T-cell (primary cell): ENCODE measurements at regions not wholly inside any gene's neighbourhood (a gene's known extent, or its start where the extent isn't known, plus 50 kb on each side); places are given as distances from the start of the nearest gene placed in this dataset.

Experiments used
- ATAC-seq, 4 experiments: fragments of 200-7000 bp in 3 of 4; fragments of 150-1000 bp in 1 of 4; cut with Tn5 transposase; replicated peaks in 1 of 4; 1 replicate in 3 of 4; 2 replicates in 1 of 4; pipeline ENCODE4 v1.10.0; 2021; ENCODE audit warnings: moderate library complexity in 3 of 4, mild to moderate bottlenecking in 2 of 4, moderate number of reproducible peaks in 1 of 4
- CTCF ChIA-PET, 2 donors: fragments of 300-600 bp; sonication (Branson Sonifier 250); formaldehyde crosslinking; loops; one replicate each; lab custom pipeline; 2022; ENCODE audit warnings: antibody characterized with exemption in 2 of 2; lab: Charles Lee
- POLR2A ChIA-PET, 2 donors: fragments of 300-600 bp; sonication (Branson Sonifier 250); formaldehyde crosslinking; loops; one replicate each; lab custom pipeline; 2022; ENCODE audit warnings: antibody characterized with exemption in 2 of 2; lab: Charles Lee
- DNase-seq, 35 experiments: peaks; one replicate each; pipeline versions ENCODE4 v3.0.0 to v3.0.0-alpha.2; 2013 to 2023
- H3K27ac ChIP-seq: one replicate; pipeline ENCODE4 v1.5.1; 2013; ENCODE audit warnings: low read length
- H3K27me3 ChIP-seq, 2 experiments: replicated peaks in 1 of 2; 1 replicate in 1 of 2; 2 replicates in 1 of 2; pipeline versions ENCODE4 v1.6.1 to v1.7.0; 2013; ENCODE audit warnings: low read length in 1 of 2, mixed read lengths in 1 of 2; ENCODE audit not compliant: control insufficient read depth in 2 of 2, insufficient read depth in 2 of 2; ENCODE audit errors: extremely low read depth in 1 of 2
- H3K36me3 ChIP-seq, 2 donors: 1 replicate in 1 of 2; 2 replicates in 1 of 2; pipeline versions ENCODE4 v1.6.1 to v1.7.0; 2013; ENCODE audit warnings: low read length in 1 of 2; ENCODE audit not compliant: control insufficient read depth in 2 of 2, insufficient read depth in 1 of 2; ENCODE audit errors: extremely low read depth in 1 of 2
- H3K4me1 ChIP-seq, 2 experiments: 1 replicate in 1 of 2; 2 replicates in 1 of 2; pipeline versions ENCODE4 v1.6.1 to v1.7.0; 2013; ENCODE audit warnings: low read length in 2 of 2, mixed read lengths in 1 of 2; ENCODE audit not compliant: insufficient read depth in 2 of 2, control insufficient read depth in 1 of 2; ENCODE audit errors: extremely low read depth in 1 of 2
- H3K4me3 ChIP-seq, 2 donors: 1 replicate in 1 of 2; 2 replicates in 1 of 2; pipeline versions ENCODE4 v1.5.1 to v1.7.0; 2013; ENCODE audit warnings: mild to moderate bottlenecking in 2 of 2, low read length in 1 of 2, moderate library complexity in 1 of 2; ENCODE audit not compliant: control insufficient read depth in 1 of 2; ENCODE audit errors: extremely low read depth in 1 of 2
- H3K9me3 ChIP-seq: 2 replicates; pipeline ENCODE4 v1.7.0; 2013
- H3K27ac Mint-ChIP-seq, 2 donors: one replicate each; pipeline ENCODE4 v1.8.0; 2020 to 2021; ENCODE audit warnings: mild to moderate bottlenecking in 2 of 2, mixed read lengths in 2 of 2
- H3K27me3 Mint-ChIP-seq, 2 donors: one replicate each; pipeline ENCODE4 v1.8.0; 2021 to 2022; ENCODE audit warnings: mixed read lengths in 2 of 2
- H3K36me3 Mint-ChIP-seq: one replicate; pipeline ENCODE4 v1.8.0; 2021; ENCODE audit warnings: mixed read lengths
- H3K4me1 Mint-ChIP-seq, 3 donors: one replicate each; pipeline ENCODE4 v1.8.0; 2020 to 2022; ENCODE audit warnings: mixed read lengths in 3 of 3, mild to moderate bottlenecking in 1 of 3
- H3K4me3 Mint-ChIP-seq, 3 donors: one replicate each; pipeline ENCODE4 v1.8.0; 2020 to 2022; ENCODE audit warnings: mild to moderate bottlenecking in 3 of 3, mixed read lengths in 3 of 3, moderate library complexity in 3 of 3
- H3K9me3 Mint-ChIP-seq, 3 donors: one replicate each; pipeline ENCODE4 v1.8.0; 2020 to 2022; ENCODE audit warnings: mixed read lengths in 3 of 3
- WGBS: methylation state at CpG from one replicate; pipeline ENCODE4 v1.1.5; 2013; ENCODE audit warnings: missing lambda C conversion rate; ENCODE audit not compliant: insufficient coverage; 5-methylcytosine and 5-hydroxymethylcytosine counted together

- no peaks in the 10 kb centered on the region for H3K4me1 ChIP-seq
- ChIA-PET CTCF (interaction anchor here in 1 of 2 donors (0.6 kb wide), 1 partner anchor 913 kb away, joined by 3 read pairs; no protein-coding TSS in a partner anchor), POLR2A (no interaction called here)
- H3K4me3 ChIP-seq = no peak overlapping the region
- DNase-seq (no peak), ATAC-seq (no peak)
- Mint-ChIP-seq H3K4me3 (no peak overlapping the region), H3K27ac (no peak overlapping the region), H3K36me3 (no peaks in the 10 kb centered on the region), H3K4me1 (no peaks in the 10 kb centered on the region), H3K27me3 (no peaks in the 10 kb centered on the region), H3K9me3 (peaks cover 0 to 2% (median 0%) of the 10 kb centered on the region in 3 donors)
- H3K36me3 ChIP-seq = no peaks in the 10 kb centered on the region
- 80% methylated on average over 1 of the region's 2 CpGs for WGBS
- H3K9me3 ChIP-seq = no peaks in the 10 kb centered on the region
- no peak overlapping the region for H3K27ac ChIP-seq
- H3K27me3 ChIP-seq = no peaks in the 10 kb centered on the region
Measured at GRCh38 chr7:79547132-79547531, 93.7 kb upstream of the MAGI2 start.

GRCh38 chr7:79540592-79540991, 87.1 kb upstream of the MAGI2 start:
- no peaks in the 10 kb centered on the region for H3K4me1 ChIP-seq
- H3K27me3 ChIP-seq = no peaks in the 10 kb centered on the region
- no peak overlapping the region for H3K4me3 Mint-ChIP-seq
- no peaks in the 10 kb centered on the region for H3K36me3 ChIP-seq
- no peak overlapping the region for H3K27ac ChIP-seq
- H3K4me3 ChIP-seq = no peak overlapping the region
- H3K4me1 Mint-ChIP-seq = no peaks in the 10 kb centered on the region
- H3K36me3 Mint-ChIP-seq = no peaks in the 10 kb centered on the region
- ATAC-seq (no peak), DNase-seq (no peak)
- CTCF ChIA-PET = no interaction called here
- WGBS = no CpG with 5 or more reads among the region's 1 CpG
- POLR2A ChIA-PET = no interaction called here
- H3K9me3 Mint-ChIP-seq = peaks cover 0 to 11% (median 2%) of the 10 kb centered on the region in 3 donors
- no peaks in the 10 kb centered on the region for H3K27me3 Mint-ChIP-seq
- no peak overlapping the region for H3K27ac Mint-ChIP-seq
- H3K9me3 ChIP-seq = no peaks in the 10 kb centered on the region

GRCh38 chr7:79534128-79534527, 80.7 kb upstream of the MAGI2 start:
- H3K4me3 Mint-ChIP-seq = no peak overlapping the region
- no peaks in the 10 kb centered on the region for H3K36me3 ChIP-seq
- H3K4me3 ChIP-seq = no peak overlapping the region
- H3K9me3 ChIP-seq = no peaks in the 10 kb centered on the region
- H3K27ac Mint-ChIP-seq = no peak overlapping the region
- POLR2A ChIA-PET = no interaction called here
- peaks cover 0 to 12% (median 3%) of the 10 kb centered on the region in 3 donors for H3K9me3 Mint-ChIP-seq
- H3K27ac ChIP-seq = no peak overlapping the region
- no peaks in the 10 kb centered on the region for H3K36me3 Mint-ChIP-seq
- no peaks in the 10 kb centered on the region for H3K4me1 Mint-ChIP-seq
- WGBS = no CpG with 5 or more reads among the region's 1 CpG
- H3K27me3 Mint-ChIP-seq = no peaks in the 10 kb centered on the region
- no peaks in the 10 kb centered on the region for H3K4me1 ChIP-seq
- no peaks in the 10 kb centered on the region for H3K27me3 ChIP-seq
- no peak for ATAC-seq
- DNase-seq = no peak
- CTCF ChIA-PET = no interaction called here

- ChIA-PET POLR2A (no interaction called here), CTCF (no interaction called here)
- WGBS = 55% methylated on average over 2 of the region's 4 CpGs
- Mint-ChIP-seq H3K36me3 (no peaks in the 10 kb centered on the region), H3K27ac (no peak overlapping the region), H3K27me3 (no peaks in the 10 kb centered on the region), H3K4me3 (no peak overlapping the region), H3K4me1 (no peaks in the 10 kb centered on the region), H3K9me3 (peaks cover 0 to 12% (median 8%) of the 10 kb centered on the region in 3 donors)
- no peak overlapping the region for H3K4me3 ChIP-seq
- H3K36me3 ChIP-seq = no peaks in the 10 kb centered on the region
- no peaks in the 10 kb centered on the region for H3K4me1 ChIP-seq
- DNase-seq (no peak), ATAC-seq (no peak)
- H3K27me3 ChIP-seq = no peaks in the 10 kb centered on the region
- no peak overlapping the region for H3K27ac ChIP-seq
- no peaks in the 10 kb centered on the region for H3K9me3 ChIP-seq
Measured at GRCh38 chr7:79531905-79532664, 78.6 kb upstream of the MAGI2 start.

GRCh38 chr7:79531116-79531515, 77.6 kb upstream of the MAGI2 start:
- no peaks in the 10 kb centered on the region for H3K4me1 Mint-ChIP-seq
- WGBS = 60% methylated on average over 1 of the region's 3 CpGs
- ChIA-PET CTCF (no interaction called here), POLR2A (no interaction called here)
- H3K36me3 ChIP-seq = no peaks in the 10 kb centered on the region
- no peak overlapping the region for H3K27ac Mint-ChIP-seq
- H3K9me3 Mint-ChIP-seq = peaks cover 0 to 12% (median 8%) of the 10 kb centered on the region in 3 donors
- H3K27me3 Mint-ChIP-seq = no peaks in the 10 kb centered on the region
- no peaks in the 10 kb centered on the region for H3K4me1 ChIP-seq
- ATAC-seq (no peak), DNase-seq (no peak)
- no peak overlapping the region for H3K4me3 Mint-ChIP-seq
- no peak overlapping the region for H3K27ac ChIP-seq
- no peaks in the 10 kb centered on the region for H3K9me3 ChIP-seq
- no peaks in the 10 kb centered on the region for H3K36me3 Mint-ChIP-seq
- no peak overlapping the region for H3K4me3 ChIP-seq
- no peaks in the 10 kb centered on the region for H3K27me3 ChIP-seq

GRCh38 chr7:79529881-79530235, 76.4 kb upstream of the MAGI2 start:
- H3K4me3 ChIP-seq = no peak overlapping the region
- WGBS = no CpG with 5 or more reads among the region's 2 CpGs
- Mint-ChIP-seq H3K9me3 (peaks cover 0 to 12% (median 10%) of the 10 kb centered on the region in 3 donors), H3K4me3 (no peak overlapping the region), H3K4me1 (no peaks in the 10 kb centered on the region), H3K27me3 (no peaks in the 10 kb centered on the region), H3K27ac (no peak overlapping the region), H3K36me3 (no peaks in the 10 kb centered on the region)
- POLR2A ChIA-PET = no interaction called here
- H3K4me1 ChIP-seq = no peaks in the 10 kb centered on the region
- no peak overlapping the region for H3K27ac ChIP-seq
- CTCF ChIA-PET = no interaction called here
- DNase-seq (no peak), ATAC-seq (no peak)
- H3K27me3 ChIP-seq = no peaks in the 10 kb centered on the region
- no peaks in the 10 kb centered on the region for H3K36me3 ChIP-seq
- H3K9me3 ChIP-seq = no peaks in the 10 kb centered on the region
